ENCODE measurements at regions not wholly inside any gene's neighbourhood (a gene's known extent, or its start where the extent isn't known, plus 50 kb on each side); places are given as distances from the start of the nearest gene placed in this dataset.
"Not testable (repeated sequence)": the region's sequence is repeated elsewhere in the genome, so short reads cannot be mapped to it uniquely, and the experiment has no call there.

DNA sequence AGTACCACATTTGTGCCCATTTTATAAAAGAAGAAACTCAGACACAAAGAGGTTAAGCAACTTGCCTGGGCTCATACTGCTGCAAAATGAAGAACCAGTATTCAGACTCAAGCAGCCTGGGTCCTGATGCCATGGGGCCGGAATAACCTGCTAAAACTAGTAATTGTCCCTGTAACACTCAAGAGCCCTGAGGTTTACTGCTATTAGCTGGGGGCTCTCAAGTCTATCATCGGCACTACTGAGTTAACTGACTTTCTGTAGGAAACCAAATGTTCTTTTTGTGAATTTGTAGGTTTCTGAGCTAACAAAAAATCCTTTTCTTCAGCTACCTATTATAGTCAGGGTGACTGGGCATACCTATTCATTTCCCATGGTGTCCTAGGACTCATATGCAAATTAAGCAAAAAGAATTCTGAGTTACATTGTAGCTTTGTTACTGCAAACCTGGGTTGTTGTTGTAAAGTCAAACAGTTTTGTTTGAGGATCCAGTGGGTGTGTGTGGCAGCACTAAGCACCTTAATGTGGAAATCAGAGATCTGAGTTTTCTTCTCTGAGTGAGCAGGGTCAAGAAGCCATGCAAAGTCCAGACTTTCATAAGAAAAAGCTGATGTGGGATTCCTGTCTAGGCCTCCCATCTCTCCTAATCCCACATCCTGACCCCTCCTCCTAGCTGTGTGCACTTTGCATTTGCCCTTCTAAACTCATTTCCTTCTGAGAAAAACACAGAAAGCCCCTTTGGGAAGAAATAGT is 72.4 kb upstream of the TNP1 start:
- no peaks in the 10 kb centered on the region for H3K4me1 Mint-ChIP-seq
- H3K36me3 Mint-ChIP-seq = no peaks in the 10 kb centered on the region
- peaks cover 0 to 11% (median 3%) of the 10 kb centered on the region in 3 donors for H3K9me3 Mint-ChIP-seq
- H3K27ac Mint-ChIP-seq = no peak overlapping the region
- H3K4me3 Mint-ChIP-seq = no peak overlapping the region
- H3K27me3 Mint-ChIP-seq = peaks cover 8% of the 10 kb centered on the region

DNA sequence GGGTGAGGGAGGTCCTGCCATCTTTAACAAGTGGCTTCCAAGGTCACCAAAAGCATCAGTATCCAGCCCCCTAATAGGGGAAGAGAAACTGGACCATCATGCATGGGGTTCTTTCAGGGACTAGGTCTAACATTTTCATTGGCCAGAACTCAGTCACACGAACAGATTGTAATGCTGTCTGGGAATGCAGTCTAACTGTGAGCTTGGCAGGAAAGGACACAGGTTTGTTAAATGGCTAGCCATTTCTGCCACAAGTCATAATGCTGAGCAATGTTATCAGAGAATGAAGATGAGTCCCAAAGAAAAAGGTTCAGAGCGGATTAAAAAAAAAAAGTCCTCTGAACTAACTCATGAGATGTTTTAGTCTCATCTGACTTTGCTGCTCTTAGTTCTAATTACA is 70.9 kb upstream of the TNP1 start:
- no peak overlapping the region for H3K27ac Mint-ChIP-seq
- H3K36me3 Mint-ChIP-seq = no peaks in the 10 kb centered on the region
- H3K27me3 Mint-ChIP-seq = peaks cover 7% of the 10 kb centered on the region
- no peaks in the 10 kb centered on the region for H3K4me1 Mint-ChIP-seq
- no peak overlapping the region for H3K4me3 Mint-ChIP-seq
- peaks cover 0 to 9% (median 3%) of the 10 kb centered on the region in 3 donors for H3K9me3 Mint-ChIP-seq

DNA sequence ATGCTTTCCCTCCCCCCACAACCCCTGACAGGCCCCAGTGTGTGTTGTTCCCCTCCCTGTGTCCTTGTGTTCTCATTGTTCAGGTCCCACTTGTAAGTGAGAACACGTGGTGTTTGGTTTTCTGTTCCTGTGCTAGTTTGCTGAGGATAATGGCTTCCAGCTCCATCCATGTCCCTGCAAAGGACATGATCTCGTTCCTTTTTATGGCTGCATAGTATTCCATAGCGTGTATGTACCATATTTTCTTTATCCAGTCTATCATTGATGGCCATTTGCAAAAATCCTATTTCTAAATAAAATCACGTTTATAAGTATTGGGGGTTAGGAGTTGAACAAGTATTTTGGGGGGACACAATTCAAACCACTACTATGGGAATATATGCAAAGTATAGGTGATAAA is 69.5 kb upstream of the TNP1 start:
- H3K9me3 Mint-ChIP-seq, H3K36me3 Mint-ChIP-seq, H3K4me3 Mint-ChIP-seq, H3K27me3 Mint-ChIP-seq, H3K27ac Mint-ChIP-seq, H3K4me1 Mint-ChIP-seq: not testable (repeated sequence)

DNA sequence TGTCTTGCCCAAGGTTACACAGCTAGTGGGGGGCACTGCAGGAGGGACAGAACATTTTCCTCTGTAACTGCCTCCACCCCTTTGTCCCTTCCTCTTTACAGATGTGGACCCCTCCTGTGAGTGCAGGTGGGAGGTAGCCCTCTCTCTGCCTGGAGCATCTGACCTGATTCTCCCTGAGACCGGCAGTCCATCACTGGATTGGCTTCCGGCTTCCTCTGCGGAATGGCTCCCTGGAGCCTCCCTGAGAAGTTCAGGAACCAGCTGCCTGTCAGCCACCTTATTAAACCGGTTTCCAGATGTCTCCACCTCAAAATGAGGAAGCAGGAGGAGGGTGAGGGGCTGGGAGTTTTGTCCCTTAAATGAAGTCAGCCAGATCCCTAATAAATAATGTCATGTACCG is 67.3 kb upstream of the TNP1 start:
- H3K36me3 Mint-ChIP-seq = no peaks in the 10 kb centered on the region
- peaks cover 0 to 2% (median 0%) of the 10 kb centered on the region in 3 donors for H3K4me1 Mint-ChIP-seq
- peaks cover 0 to 9% (median 3%) of the 10 kb centered on the region in 3 donors for H3K9me3 Mint-ChIP-seq
- peaks cover 7% of the 10 kb centered on the region for H3K27me3 Mint-ChIP-seq
- no peak overlapping the region for H3K27ac Mint-ChIP-seq
- H3K4me3 Mint-ChIP-seq = no peak overlapping the region

DNA sequence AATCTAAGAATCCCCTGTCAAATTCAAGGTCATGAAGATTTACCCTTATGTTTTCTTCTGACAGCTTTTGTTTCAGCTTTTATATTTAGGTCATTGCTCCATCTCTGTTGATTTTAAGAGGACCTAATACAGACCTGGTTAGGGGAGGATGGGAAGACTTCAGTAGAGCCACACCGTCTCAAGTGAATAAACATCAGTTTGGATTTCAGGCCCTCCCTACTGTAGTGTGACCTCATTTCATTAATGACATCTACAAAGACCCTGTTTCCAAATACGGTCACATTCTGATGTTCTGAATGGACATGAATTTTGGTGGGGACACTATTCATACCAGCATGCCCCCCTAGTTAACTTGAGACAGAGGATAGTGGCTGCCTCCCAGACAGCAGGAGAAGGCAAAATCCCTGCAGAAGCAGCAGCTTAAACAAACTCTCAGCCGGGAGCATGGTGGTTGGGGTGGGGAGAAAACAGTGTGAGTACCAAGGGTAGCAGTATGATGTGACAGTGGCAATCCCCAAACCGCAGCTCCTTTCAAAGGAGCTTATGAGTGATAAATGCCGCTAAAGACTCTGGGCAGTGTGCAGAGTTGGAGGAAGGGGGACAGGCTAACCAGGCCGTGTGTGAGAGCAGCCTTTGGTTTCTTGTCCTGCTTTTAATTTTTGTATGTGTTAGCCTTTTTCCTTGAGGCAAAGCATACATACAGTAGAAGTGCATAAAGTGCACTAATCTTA is 65.9 kb upstream of the TNP1 start:
- H3K4me3 Mint-ChIP-seq = no peak overlapping the region
- H3K27ac Mint-ChIP-seq = no peak overlapping the region
- no peaks in the 10 kb centered on the region for H3K36me3 Mint-ChIP-seq
- H3K4me1 Mint-ChIP-seq = peaks cover 0 to 2% (median 0%) of the 10 kb centered on the region in 3 donors
- H3K9me3 Mint-ChIP-seq = peaks cover 0 to 9% (median 3%) of the 10 kb centered on the region in 3 donors
- H3K27me3 Mint-ChIP-seq = peaks cover 10% of the 10 kb centered on the region

DNA sequence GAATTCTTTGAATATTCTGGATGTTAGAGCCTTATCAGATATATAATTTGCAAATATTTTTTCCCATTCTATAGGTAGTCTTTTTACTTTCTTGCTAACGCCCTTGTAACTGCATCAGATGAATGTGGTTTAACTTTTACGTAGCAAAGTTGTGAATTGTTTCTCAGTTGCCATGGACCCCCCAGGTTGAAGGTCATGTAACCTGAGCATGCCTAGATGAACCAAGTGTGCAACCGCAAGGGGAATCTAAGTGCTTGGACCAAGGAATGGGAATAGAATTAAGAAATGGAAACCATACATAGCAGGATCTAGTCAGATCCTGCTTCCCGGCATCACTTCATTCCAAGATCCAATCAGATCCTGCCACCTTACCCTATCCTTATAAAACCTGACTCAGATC is 65.1 kb upstream of the TNP1 start:
- Mint-ChIP-seq H3K27ac (no peak overlapping the region), H3K4me3 (no peak overlapping the region), H3K27me3 (peaks cover 6% of the 10 kb centered on the region), H3K4me1 (peaks cover 0 to 2% (median 0%) of the 10 kb centered on the region in 3 donors), H3K36me3 (no peaks in the 10 kb centered on the region), H3K9me3 (peaks cover 0 to 9% (median 3%) of the 10 kb centered on the region in 3 donors)

DNA sequence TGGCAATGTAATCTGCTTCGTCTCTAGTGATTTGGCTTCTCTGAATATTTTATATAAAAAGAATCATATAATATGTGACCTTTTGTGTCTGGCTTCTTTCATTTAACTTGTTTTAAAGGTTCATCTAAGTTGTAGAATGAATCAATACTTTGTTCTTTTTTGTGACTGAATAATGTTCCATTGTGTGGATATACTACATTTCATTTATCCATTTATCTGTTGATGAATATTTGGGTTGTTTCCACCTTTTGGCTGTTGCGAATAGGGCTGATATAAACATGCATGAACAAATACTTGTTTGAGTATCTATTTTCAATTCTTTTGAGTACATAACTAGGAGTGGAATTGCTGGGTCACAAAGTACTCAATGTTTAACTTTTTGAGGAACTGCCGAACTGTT is 63.8 kb upstream of the TNP1 start:
- peaks cover 0 to 2% (median 0%) of the 10 kb centered on the region in 3 donors for H3K9me3 Mint-ChIP-seq

DNA sequence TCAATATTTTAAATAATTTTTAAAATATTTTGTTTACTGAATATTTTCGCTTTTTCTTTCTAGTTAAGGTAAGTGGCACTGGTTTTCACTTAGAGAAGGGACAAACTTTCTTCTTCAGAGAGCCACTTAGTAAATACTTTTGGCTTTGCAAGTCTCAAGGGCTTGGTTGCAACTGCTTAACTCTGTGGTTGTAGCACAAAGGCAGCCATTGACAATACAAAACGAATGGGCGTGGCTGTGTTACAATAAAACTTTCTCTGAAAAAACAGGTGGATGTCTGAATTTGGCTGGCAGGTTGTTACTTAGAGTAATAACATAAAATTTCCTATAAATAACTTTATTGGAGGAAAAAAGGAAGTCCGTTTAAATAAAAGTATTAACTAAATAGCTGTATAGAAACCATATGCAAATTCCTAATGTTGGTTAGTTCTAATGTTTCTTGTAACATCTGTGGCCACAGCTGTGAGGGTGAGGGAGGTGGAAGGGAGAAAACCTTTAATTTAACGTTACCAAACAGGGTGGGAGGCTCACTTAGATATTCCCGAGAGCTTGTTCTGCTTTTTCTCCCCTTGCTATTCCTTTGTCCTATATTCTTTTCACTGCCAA is 62.4 kb upstream of the TNP1 start:
- no peaks in the 10 kb centered on the region for H3K36me3 Mint-ChIP-seq
- no peak overlapping the region for H3K4me3 Mint-ChIP-seq
- H3K27ac Mint-ChIP-seq = no peak overlapping the region
- peaks cover 0 to 2% (median 0%) of the 10 kb centered on the region in 3 donors for H3K4me1 Mint-ChIP-seq
- H3K27me3 Mint-ChIP-seq = peaks cover 10% of the 10 kb centered on the region
- H3K9me3 Mint-ChIP-seq = no peaks in the 10 kb centered on the region

More for the DNA sequence above, 63.8 kb upstream of the TNP1 start:
- H3K4me3 Mint-ChIP-seq = no peak overlapping the region
- peaks cover 10% of the 10 kb centered on the region for H3K27me3 Mint-ChIP-seq
- peaks cover 0 to 2% (median 0%) of the 10 kb centered on the region in 3 donors for H3K4me1 Mint-ChIP-seq
- H3K27ac Mint-ChIP-seq = no peak overlapping the region
- no peaks in the 10 kb centered on the region for H3K36me3 Mint-ChIP-seq

DNA sequence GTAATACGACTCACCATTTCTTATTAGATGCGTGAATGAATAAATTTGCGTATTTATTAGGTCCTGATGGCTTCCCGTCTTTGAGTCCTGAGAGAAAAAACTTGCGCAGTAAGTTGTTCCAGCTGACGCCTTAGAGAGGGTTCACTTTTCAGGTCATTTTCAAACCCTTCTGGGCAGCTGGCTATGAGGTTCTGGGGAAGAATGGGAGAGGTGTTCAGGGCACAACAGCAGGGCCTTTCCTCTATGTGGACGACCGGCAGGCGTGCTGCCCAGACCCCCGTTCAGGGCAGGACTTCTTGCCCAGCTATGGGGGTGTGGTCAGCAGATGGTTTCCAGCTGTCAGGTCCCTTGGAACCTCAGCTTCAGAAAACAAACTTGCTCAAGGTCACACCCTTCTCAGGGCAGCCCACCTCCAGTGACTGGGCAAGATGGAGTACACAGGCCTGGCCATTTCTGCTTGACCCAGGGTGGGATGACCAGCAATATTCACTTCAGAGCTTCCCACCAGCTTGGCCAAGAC is 61.1 kb upstream of the TNP1 start:
- H3K9me3 Mint-ChIP-seq = no peaks in the 10 kb centered on the region
- peaks cover 0 to 2% (median 0%) of the 10 kb centered on the region in 3 donors for H3K4me1 Mint-ChIP-seq
- H3K36me3 Mint-ChIP-seq = no peaks in the 10 kb centered on the region
- no peak overlapping the region for H3K4me3 Mint-ChIP-seq
- peaks cover 10% of the 10 kb centered on the region for H3K27me3 Mint-ChIP-seq
- no peak overlapping the region for H3K27ac Mint-ChIP-seq

DNA sequence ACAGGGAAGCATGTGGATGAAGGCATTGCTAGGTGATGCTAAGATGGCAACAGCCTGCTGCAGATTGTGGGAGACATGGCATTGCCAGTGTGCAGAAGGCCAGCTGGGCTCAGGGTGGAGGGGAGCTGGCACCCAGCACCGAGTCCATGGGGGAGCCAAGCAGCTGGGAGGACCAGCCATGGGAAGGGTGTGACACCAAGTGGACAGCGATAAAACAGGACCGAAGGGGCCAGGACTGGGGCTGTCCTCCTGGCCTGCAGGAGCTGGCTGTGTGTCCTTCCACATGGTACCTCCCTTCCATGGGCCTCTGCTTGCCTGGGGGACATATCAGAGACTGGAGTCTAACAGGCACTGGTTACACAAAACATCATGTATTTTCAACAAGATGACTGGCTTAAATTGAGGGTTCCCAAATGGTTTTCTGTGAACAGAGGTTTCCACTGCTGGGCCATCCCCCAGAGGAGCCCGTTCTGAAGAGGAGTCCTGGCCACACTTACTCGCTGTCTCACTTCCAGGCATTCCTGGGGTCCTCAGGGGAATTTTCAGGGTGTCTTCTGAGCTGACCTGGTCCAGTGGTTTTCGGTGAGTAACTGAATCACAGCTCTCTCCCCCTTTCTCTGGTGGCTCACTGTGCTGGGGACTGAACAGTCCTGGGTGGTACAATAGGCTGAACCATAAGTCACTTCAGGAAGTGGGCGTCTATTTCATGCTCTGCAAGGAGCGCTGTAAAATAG is 60.4 kb upstream of the TNP1 start:
- Mint-ChIP-seq H3K36me3 (no peaks in the 10 kb centered on the region), H3K4me1 (peaks cover 0 to 2% (median 0%) of the 10 kb centered on the region in 3 donors), H3K27me3 (peaks cover 8% of the 10 kb centered on the region), H3K9me3 (no peaks in the 10 kb centered on the region), H3K4me3 (no peak overlapping the region), H3K27ac (no peak overlapping the region)

DNA sequence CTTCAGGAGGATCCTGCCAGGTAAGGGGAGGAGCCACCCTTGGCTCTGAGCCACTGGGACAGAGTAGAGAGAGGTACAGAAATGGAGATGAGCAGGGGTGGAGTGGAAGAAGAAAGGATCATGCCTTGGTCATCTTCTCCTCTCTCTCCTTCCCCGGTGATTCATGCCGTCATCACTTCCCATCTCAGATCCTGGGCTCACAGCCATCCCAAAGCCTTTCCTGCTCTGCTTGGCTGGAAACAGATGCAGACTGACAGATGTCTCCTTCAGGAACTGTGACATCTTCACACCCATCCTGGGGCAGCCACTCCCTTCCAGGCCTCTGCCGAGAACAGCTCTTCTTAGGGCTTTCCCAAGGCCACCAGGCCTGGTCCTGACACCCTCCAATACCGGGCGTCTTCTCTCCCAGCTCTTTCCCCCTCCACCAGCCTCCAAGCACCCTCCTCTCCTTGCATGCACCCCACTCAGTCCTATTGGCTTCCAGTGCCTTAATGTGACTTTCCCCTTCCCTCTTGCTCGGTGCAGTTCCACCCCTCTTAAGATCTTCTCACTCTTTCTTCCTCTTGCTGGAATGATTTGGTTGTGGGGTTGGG is 58.3 kb upstream of the TNP1 start:
- Mint-ChIP-seq H3K36me3 (no peaks in the 10 kb centered on the region), H3K4me3 (no peak overlapping the region), H3K9me3 (no peaks in the 10 kb centered on the region), H3K27me3 (peaks cover 10% of the 10 kb centered on the region), H3K27ac (no peak overlapping the region), H3K4me1 (peaks cover 0 to 2% (median 0%) of the 10 kb centered on the region in 3 donors)

DNA sequence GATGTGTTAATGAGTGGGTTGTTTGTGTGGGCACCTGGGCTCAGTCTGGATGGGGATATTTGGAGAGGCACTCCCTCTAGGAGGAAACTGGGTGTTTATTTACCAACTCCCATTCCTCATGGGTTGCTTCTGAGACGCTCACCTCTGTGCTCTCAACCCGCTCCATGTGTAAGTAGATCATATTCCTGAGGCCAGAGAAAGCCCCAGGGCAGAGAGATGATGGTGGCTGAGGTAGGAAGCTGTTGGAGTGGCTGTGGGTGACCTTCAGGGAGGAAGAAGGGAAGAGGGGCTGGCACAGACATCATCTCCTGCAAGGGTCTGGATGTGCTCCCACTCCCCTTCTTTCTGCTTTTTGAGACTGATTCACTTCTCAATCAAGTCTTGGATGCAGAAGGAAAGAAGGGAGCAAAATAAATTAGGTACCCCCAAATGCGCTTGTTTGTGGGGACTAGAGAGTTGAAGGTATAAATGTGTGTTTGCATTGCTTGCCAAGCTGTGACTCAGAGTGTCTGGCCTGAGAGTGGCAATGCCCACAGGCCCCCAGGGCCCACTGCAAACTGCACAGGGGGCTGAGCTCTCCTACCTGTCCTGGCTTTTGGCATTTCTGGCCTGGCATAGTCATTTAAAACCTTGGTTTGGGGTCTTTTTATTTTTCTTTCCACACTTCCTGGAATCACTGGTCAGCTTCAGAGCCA is 57.2 kb upstream of the TNP1 start:
- Mint-ChIP-seq H3K27me3 (peaks cover 10% of the 10 kb centered on the region), H3K4me3 (peak overlapping the region in 1 of 4 donors; percentile 21), H3K4me1 (no peaks in the 10 kb centered on the region)

DNA sequence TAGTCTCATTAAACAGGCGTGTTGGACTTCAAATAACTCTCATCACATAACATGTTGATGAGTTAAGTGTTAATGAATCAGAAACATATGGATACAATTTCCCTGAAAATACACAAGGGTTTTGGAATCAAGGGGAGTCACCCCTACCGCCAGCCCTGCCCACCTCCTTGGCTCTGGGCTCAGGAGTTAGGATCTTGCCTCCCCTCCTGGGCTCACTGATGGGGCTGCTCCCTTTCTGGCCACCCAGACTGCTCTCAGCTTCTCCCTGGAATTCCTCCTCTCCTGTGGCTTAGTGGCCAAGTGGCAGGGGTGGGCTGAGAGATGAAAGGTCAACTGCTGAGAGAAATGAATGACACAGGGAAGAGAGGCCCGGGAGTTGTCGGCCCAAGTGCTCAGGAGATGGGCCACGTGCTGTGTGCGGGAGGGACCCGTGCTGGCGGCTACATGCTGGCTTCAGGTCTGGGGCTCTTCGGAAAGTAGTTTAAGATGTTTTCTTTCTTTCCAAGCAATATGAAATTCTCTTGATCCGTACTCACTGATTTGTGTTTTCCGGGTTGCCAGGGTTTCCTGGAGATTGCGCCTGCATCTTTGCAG is 55.8 kb upstream of the TNP1 start:
- no peak overlapping the region for H3K27ac Mint-ChIP-seq
- H3K4me3 Mint-ChIP-seq = no peak overlapping the region
- peaks cover 7% of the 10 kb centered on the region for H3K27me3 Mint-ChIP-seq
- H3K9me3 Mint-ChIP-seq = no peaks in the 10 kb centered on the region
- H3K36me3 Mint-ChIP-seq = no peaks in the 10 kb centered on the region
- no peaks in the 10 kb centered on the region for H3K4me1 Mint-ChIP-seq

More for the DNA sequence above, 57.2 kb upstream of the TNP1 start:
- Mint-ChIP-seq H3K36me3 (no peaks in the 10 kb centered on the region), H3K9me3 (no peaks in the 10 kb centered on the region), H3K27ac (no peak overlapping the region)

DNA sequence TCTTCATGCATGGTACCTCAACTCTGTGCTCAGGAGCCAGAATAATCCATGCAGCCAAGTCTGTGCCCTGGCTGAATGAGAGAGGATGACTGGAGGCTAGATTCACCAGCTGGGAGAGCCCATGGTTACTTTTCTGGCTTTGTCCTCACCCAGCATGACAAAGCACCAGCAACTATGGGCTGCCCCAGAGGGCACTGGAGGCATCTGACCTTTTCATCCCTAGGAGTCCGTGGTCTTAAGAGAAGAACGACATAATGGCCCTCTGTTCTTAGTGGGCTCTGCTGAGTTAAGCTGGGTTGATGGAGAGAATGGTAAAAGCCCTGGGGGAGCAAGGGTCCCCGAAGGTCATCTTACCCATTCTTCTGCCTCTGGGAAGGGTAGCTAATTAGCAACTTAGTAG is 54.6 kb upstream of the TNP1 start:
- Mint-ChIP-seq H3K4me3 (no peak overlapping the region), H3K27me3 (peaks cover 4% of the 10 kb centered on the region), H3K9me3 (no peaks in the 10 kb centered on the region), H3K36me3 (no peaks in the 10 kb centered on the region), H3K27ac (no peak overlapping the region), H3K4me1 (no peaks in the 10 kb centered on the region)

Measured in IgD-negative memory B cell (primary cell).